Activated T-cell treated with anti-CD3 and anti-CD28 coated beads, Interleukin-2, amount 50 U/mL, for 24 hours (primary cell): ENCODE measurements at regions not wholly inside any gene's neighbourhood (a gene's known extent, or its start where the extent isn't known, plus 50 kb on each side); places are given as distances from the start of the nearest gene placed in this dataset.

ENCODE experiments used
- DNase-seq: peaks from one replicate; pipeline ENCODE4 v3.0.0-alpha.2; 2020
- H3K27ac Mint-ChIP-seq: 2 replicates; pipeline ENCODE4 v1.8.0; 2020; ENCODE audit warnings: mild to moderate bottlenecking, mixed read lengths
- H3K27me3 Mint-ChIP-seq: 2 replicates; pipeline ENCODE4 v1.8.0; 2020; ENCODE audit warnings: mixed read lengths
- H3K36me3 Mint-ChIP-seq: 2 replicates; pipeline ENCODE4 v1.8.0; 2020; ENCODE audit warnings: low read depth, mixed read lengths
- H3K4me1 Mint-ChIP-seq: 2 replicates; pipeline ENCODE4 v1.8.0; 2020; ENCODE audit warnings: low read depth, mixed read lengths
- H3K4me3 Mint-ChIP-seq: 2 replicates; pipeline ENCODE4 v1.8.0; 2020; ENCODE audit warnings: mild to moderate bottlenecking, moderate library complexity, mixed read lengths
- H3K9me3 Mint-ChIP-seq: 2 replicates; pipeline ENCODE4 v1.8.0; 2020; ENCODE audit warnings: mixed read lengths

- no peaks in the 10 kb centered on the region for H3K9me3 Mint-ChIP-seq
- no peaks in the 10 kb centered on the region for H3K36me3 Mint-ChIP-seq
- no peaks in the 10 kb centered on the region for H3K27me3 Mint-ChIP-seq
- H3K4me3 Mint-ChIP-seq, result no peak overlapping the region
- no peak overlapping the region for H3K27ac Mint-ChIP-seq
- H3K4me1 Mint-ChIP-seq, result no peaks in the 10 kb centered on the region
- DNase-seq, result no peak
Measured at GRCh38 chr12:105554223-105554678, 223.8 kb downstream of the C12orf75 start.

GRCh38 chr12:105554856-105555255 is 224.4 kb downstream of the C12orf75 start:
- no peaks in the 10 kb centered on the region for H3K27me3 Mint-ChIP-seq
- H3K36me3 Mint-ChIP-seq, result no peaks in the 10 kb centered on the region
- H3K9me3 Mint-ChIP-seq, result no peaks in the 10 kb centered on the region
- no peak for DNase-seq
- no peak overlapping the region for H3K27ac Mint-ChIP-seq
- H3K4me1 Mint-ChIP-seq, result no peaks in the 10 kb centered on the region
- H3K4me3 Mint-ChIP-seq, result no peak overlapping the region

GRCh38 chr12:105555556-105556295 is 225.2 kb downstream of the C12orf75 start:
- Mint-ChIP-seq H3K4me1 (no peaks in the 10 kb centered on the region), H3K4me3 (no peak overlapping the region), H3K27ac (no peak overlapping the region), H3K27me3 (no peaks in the 10 kb centered on the region), H3K36me3 (no peaks in the 10 kb centered on the region), H3K9me3 (no peaks in the 10 kb centered on the region)
- no peak for DNase-seq

GRCh38 chr12:105559310-105559709 is 228.8 kb downstream of the C12orf75 start:
- Mint-ChIP-seq H3K36me3 (no peaks in the 10 kb centered on the region), H3K9me3 (no peaks in the 10 kb centered on the region), H3K4me1 (no peaks in the 10 kb centered on the region), H3K4me3 (no peak overlapping the region), H3K27ac (no peak overlapping the region), H3K27me3 (no peaks in the 10 kb centered on the region)
- DNase-seq, result no peak

- H3K27ac Mint-ChIP-seq, result no peak overlapping the region
- no peaks in the 10 kb centered on the region for H3K9me3 Mint-ChIP-seq
- H3K4me1 Mint-ChIP-seq, result no peaks in the 10 kb centered on the region
- no peak overlapping the region for H3K4me3 Mint-ChIP-seq
- no peaks in the 10 kb centered on the region for H3K36me3 Mint-ChIP-seq
- no peak for DNase-seq
- no peaks in the 10 kb centered on the region for H3K27me3 Mint-ChIP-seq
Measured at GRCh38 chr12:105561546-105562198, 231.2 kb downstream of the C12orf75 start.

GRCh38 chr12:105562199-105562971 is 231.9 kb downstream of the C12orf75 start:
- DNase-seq, result no peak
- Mint-ChIP-seq H3K27ac (no peak overlapping the region), H3K4me1 (no peaks in the 10 kb centered on the region), H3K9me3 (no peaks in the 10 kb centered on the region), H3K27me3 (no peaks in the 10 kb centered on the region), H3K36me3 (no peaks in the 10 kb centered on the region), H3K4me3 (no peak overlapping the region)

GRCh38 chr12:105567061-105567460 is 236.6 kb downstream of the C12orf75 start:
- Mint-ChIP-seq H3K4me1 (no peaks in the 10 kb centered on the region), H3K9me3 (no peaks in the 10 kb centered on the region), H3K36me3 (no peaks in the 10 kb centered on the region), H3K27me3 (peaks cover 3% of the 10 kb centered on the region), H3K4me3 (no peak overlapping the region), H3K27ac (no peak overlapping the region)
- DNase-seq, result no peak

GRCh38 chr12:105569886-105570285 is 239.4 kb downstream of the C12orf75 start:
- H3K27me3 Mint-ChIP-seq, result peaks cover 3% of the 10 kb centered on the region
- DNase-seq, result no peak
- no peak overlapping the region for H3K27ac Mint-ChIP-seq
- H3K4me3 Mint-ChIP-seq, result no peak overlapping the region
- H3K36me3 Mint-ChIP-seq, result no peaks in the 10 kb centered on the region
- no peaks in the 10 kb centered on the region for H3K4me1 Mint-ChIP-seq
- H3K9me3 Mint-ChIP-seq, result no peaks in the 10 kb centered on the region

GRCh38 chr12:105570944-105571343 is 240.5 kb downstream of the C12orf75 start:
- Mint-ChIP-seq H3K4me1 (no peaks in the 10 kb centered on the region), H3K27me3 (peaks cover 3% of the 10 kb centered on the region), H3K27ac (no peak overlapping the region), H3K36me3 (no peaks in the 10 kb centered on the region), H3K9me3 (no peaks in the 10 kb centered on the region), H3K4me3 (no peak overlapping the region)
- DNase-seq, result no peak

- no peak overlapping the region for H3K27ac Mint-ChIP-seq
- H3K27me3 Mint-ChIP-seq, result peaks cover 8% of the 10 kb centered on the region
- no peaks in the 10 kb centered on the region for H3K9me3 Mint-ChIP-seq
- no peak for DNase-seq
- H3K4me1 Mint-ChIP-seq, result no peaks in the 10 kb centered on the region
- H3K36me3 Mint-ChIP-seq, result no peaks in the 10 kb centered on the region
- H3K4me3 Mint-ChIP-seq, result no peak overlapping the region
Measured at GRCh38 chr12:105573574-105573973, 243.1 kb downstream of the C12orf75 start.

- no peak for DNase-seq
- H3K36me3 Mint-ChIP-seq, result no peaks in the 10 kb centered on the region
- H3K4me1 Mint-ChIP-seq, result no peaks in the 10 kb centered on the region
- H3K9me3 Mint-ChIP-seq, result no peaks in the 10 kb centered on the region
- no peak overlapping the region for H3K27ac Mint-ChIP-seq
- H3K4me3 Mint-ChIP-seq, result no peak overlapping the region
- peaks cover 10% of the 10 kb centered on the region for H3K27me3 Mint-ChIP-seq
Measured at GRCh38 chr12:105574056-105574715, 243.7 kb downstream of the C12orf75 start.

GRCh38 chr12:105575235-105575634 is 244.7 kb downstream of the C12orf75 start:
- H3K27ac Mint-ChIP-seq, result no peak overlapping the region
- no peak for DNase-seq

GRCh38 chr12:105576261-105576660 is 245.8 kb downstream of the C12orf75 start:
- Mint-ChIP-seq H3K4me1 (no peaks in the 10 kb centered on the region), H3K4me3 (no peak overlapping the region), H3K27me3 (peaks cover 11% of the 10 kb centered on the region), H3K27ac (no peak overlapping the region), H3K9me3 (no peaks in the 10 kb centered on the region), H3K36me3 (no peaks in the 10 kb centered on the region)
- no peak for DNase-seq

More at GRCh38 chr12:105575235-105575634, 244.7 kb downstream of the C12orf75 start:
- Mint-ChIP-seq H3K36me3 (no peaks in the 10 kb centered on the region), H3K9me3 (no peaks in the 10 kb centered on the region), H3K4me3 (no peak overlapping the region), H3K4me1 (no peaks in the 10 kb centered on the region), H3K27me3 (peaks cover 10% of the 10 kb centered on the region)

- no peak for DNase-seq
- Mint-ChIP-seq H3K27ac (no peak overlapping the region), H3K4me3 (no peak overlapping the region), H3K27me3 (peaks cover 24% of the 10 kb centered on the region), H3K9me3 (no peaks in the 10 kb centered on the region), H3K36me3 (no peaks in the 10 kb centered on the region), H3K4me1 (no peaks in the 10 kb centered on the region)
Measured at GRCh38 chr12:105580821-105581352, 250.4 kb downstream of the C12orf75 start.
